ENCODE measurements at regions not wholly inside any gene's neighbourhood (a gene's known extent, or its start where the extent isn't known, plus 50 kb on each side); places are given as distances from the start of the nearest gene placed in this dataset.

DNA sequence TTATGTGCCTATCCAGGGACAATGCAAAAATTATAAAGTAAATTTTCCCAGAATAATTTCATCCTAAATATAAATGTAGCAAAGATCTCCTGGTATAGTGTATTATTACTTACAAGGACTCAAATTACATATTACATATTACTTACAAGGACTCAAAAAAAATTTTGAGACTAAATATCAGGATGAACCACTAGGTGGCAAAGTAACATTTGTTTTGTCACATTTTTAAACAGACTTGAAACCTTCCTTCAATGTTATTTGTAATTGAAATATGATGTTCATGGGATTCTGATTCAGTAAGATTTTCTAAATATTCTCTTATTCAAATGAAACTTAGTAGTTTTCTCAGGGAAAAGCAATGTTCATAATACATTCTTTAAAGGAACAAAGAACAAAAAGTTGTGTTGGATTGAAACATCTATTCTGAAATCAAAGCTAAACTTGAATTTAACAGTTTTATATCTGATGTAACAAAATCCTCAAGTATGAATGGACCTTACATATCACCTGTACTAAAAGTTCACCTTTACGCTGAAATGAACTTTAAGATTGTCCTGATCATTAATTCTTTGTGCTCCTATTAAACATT lies 74.3 kb upstream of the GNAI1 start:
- no peak for DNase-seq (ENCODE audit: low spot score in 2 of 2)
- H3K4me3 ChIP-seq (ENCODE audit: low read depth, poor library complexity, severe bottlenecking), result no peak overlapping the region
- intact Hi-C loops (cut with DNase I; ENCODE audit: low total_unique reads), result no loop called here
- WGBS, 2 donors, result 91 to 92% methylated on average over 1 of the region's 1 CpG
- TF ChIP-seq, protein P1, sequence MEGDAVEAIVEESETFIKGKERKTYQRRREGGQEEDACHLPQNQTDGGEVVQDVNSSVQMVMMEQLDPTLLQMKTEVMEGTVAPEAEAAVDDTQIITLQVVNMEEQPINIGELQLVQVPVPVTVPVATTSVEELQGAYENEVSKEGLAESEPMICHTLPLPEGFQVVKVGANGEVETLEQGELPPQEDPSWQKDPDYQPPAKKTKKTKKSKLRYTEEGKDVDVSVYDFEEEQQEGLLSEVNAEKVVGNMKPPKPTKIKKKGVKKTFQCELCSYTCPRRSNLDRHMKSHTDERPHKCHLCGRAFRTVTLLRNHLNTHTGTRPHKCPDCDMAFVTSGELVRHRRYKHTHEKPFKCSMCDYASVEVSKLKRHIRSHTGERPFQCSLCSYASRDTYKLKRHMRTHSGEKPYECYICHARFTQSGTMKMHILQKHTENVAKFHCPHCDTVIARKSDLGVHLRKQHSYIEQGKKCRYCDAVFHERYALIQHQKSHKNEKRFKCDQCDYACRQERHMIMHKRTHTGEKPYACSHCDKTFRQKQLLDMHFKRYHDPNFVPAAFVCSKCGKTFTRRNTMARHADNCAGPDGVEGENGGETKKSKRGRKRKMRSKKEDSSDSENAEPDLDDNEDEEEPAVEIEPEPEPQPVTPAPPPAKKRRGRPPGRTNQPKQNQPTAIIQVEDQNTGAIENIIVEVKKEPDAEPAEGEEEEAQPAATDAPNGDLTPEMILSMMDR (IDR thresholded peaks at IDR 0.05), result no peak
- no peak for TF ChIP-seq POLR2A (IDR thresholded peaks at IDR 0.05)

DNA sequence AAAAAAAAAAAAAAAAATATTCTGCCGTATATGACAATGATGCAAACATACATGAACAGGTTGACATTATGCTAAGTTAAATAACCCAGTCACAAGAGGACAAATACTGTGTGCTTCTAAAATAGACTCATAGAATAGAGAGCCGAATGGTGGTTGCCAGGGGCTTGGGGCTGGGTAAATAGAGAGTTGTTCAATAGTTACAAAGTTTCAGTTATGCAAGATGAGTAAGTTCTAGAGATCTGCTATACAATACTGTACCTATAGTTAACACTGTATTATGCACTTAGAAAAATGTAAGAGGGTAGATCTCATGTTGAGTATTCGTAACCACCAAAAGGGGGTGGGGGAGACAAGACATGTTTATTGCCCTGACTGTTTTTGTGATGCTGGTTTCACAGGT lies 77.1 kb upstream of the GNAI1 start:
- TF ChIP-seq, protein P1 (IDR thresholded peaks at IDR 0.05), result no peak
- no peak for TF ChIP-seq POLR2A (IDR thresholded peaks at IDR 0.05)
- intact Hi-C loops (cut with DNase I; ENCODE audit: low total_unique reads), result no loop called here
- 78 to 83% methylated on average over 3 of the region's 3 CpGs for WGBS, 2 donors
- H3K4me3 ChIP-seq (ENCODE audit: low read depth, poor library complexity, severe bottlenecking), result no peak overlapping the region
- DNase-seq (ENCODE audit: low spot score in 2 of 2), result no peak

DNA sequence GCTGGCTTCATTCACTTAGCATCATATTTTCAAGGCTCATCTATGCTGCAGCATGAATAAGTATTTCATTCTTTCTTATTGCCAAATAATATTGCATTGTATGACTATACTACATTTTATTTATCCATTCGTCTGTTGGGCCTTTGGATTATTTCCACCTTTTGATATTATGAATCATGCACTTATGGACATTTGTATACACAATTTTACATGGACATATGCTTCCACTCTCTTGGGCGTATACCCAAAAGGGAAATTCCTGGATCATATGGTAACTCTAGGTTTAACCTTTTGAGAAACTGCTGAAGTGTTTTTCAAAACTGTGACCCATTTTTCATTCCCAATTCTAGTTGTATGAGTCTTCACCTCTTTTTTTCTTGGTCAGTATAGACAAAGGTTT lies 80.3 kb upstream of the GNAI1 start:
- intact Hi-C loops (cut with DNase I; ENCODE audit: low total_unique reads), result no loop called here
- TF ChIP-seq, protein P1 (IDR thresholded peaks at IDR 0.05), result no peak
- no peak for TF ChIP-seq POLR2A (IDR thresholded peaks at IDR 0.05)
- WGBS, 2 donors, result 63 to 68% methylated on average over 2 of the region's 2 CpGs
- no peak for DNase-seq (ENCODE audit: low spot score in 2 of 2)
- H3K4me3 ChIP-seq (ENCODE audit: low read depth, poor library complexity, severe bottlenecking), result no peak overlapping the region

DNA sequence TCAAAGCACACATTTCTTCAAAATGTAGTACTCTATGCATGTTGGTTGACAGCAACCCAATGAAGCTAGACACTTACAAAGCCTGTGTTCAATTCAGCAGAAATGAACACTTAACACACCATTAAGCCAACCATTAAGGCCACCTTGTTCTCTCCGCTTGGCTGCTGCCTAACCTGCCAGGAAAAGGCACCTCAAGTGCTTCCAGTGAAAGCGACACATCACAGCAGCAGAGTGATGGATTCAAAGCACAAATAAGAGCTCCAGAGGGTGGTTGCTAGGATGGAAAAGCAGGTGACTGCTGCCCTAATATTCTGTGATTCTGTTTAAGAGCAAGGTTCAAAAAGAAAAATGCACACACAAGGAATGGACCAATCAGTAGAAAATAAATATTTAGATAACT lies 81.5 kb upstream of the GNAI1 start:
- 83 to 96% methylated on average over 2 of the region's 2 CpGs for WGBS, 2 donors
- no peak overlapping the region for H3K4me3 ChIP-seq (ENCODE audit: low read depth, poor library complexity, severe bottlenecking)
- TF ChIP-seq POLR2A (IDR thresholded peaks at IDR 0.05), result no peak
- TF ChIP-seq, protein P1 (IDR thresholded peaks at IDR 0.05), result no peak
- no peak for DNase-seq (ENCODE audit: low spot score in 2 of 2)
- intact Hi-C loops (cut with DNase I; ENCODE audit: low total_unique reads), result no loop called here

DNA sequence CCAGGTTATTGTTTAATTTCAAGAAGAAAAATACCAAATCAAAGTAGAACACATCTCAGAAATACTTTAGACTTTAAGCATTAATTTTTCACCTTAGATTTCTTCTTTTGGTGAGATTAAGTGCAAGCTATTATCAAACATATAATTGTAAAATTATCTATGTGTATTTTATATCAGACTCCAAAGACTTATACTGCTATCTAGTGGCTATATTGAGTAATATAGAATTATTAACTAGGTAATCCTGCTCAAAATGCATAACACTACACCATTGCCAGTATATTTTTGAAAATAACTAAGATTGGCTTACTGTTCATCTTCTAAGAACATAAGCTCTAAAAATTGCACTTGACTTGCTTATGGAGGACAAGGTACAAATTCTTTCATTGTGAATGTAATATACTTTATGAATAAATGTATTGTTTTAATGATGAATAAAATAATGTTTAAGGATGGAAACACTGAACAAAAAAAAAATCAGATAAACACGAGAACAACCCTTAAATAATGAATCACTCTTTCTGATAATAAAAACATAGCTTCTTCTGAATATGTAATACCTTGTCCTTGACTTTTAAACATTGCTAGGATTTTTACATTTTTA lies 86.7 kb upstream of the GNAI1 start:
- no peak overlapping the region for H3K4me3 ChIP-seq (ENCODE audit: low read depth, poor library complexity, severe bottlenecking)
- intact Hi-C loops (cut with DNase I; ENCODE audit: low total_unique reads), result no loop called here
- 45 to 52% methylated on average over 1 of the region's 1 CpG for WGBS, 2 donors
- no peak for DNase-seq (ENCODE audit: low spot score in 2 of 2)
- TF ChIP-seq, protein P1 (IDR thresholded peaks at IDR 0.05), result no peak
- no peak for TF ChIP-seq POLR2A (IDR thresholded peaks at IDR 0.05)

DNA sequence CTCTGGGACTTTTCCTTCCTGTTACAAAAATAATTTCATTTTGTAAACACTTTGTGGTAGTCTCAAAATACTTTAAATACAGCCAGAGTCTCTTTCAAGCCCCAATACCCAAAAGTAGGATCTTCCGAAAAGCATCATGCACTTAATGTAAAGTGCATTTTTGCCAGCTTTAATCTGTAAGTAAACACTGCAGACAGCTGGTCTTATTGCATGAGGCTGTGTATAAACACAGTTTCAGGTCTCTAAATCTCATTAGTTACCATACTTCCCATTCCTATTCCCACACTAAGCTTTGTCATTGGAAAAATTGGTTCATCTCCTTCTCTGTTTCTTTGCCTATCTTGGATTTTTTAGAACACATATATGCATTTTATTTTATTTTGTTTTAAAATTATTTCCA lies 87.6 kb upstream of the GNAI1 start:
- WGBS, 2 donors, result 91 to 100% methylated on average over 1 of the region's 1 CpG
- intact Hi-C loops (cut with DNase I; ENCODE audit: low total_unique reads), result no loop called here
- no peak for DNase-seq (ENCODE audit: low spot score in 2 of 2)
- TF ChIP-seq POLR2A (IDR thresholded peaks at IDR 0.05), result no peak
- TF ChIP-seq, protein P1 (IDR thresholded peaks at IDR 0.05), result no peak
- H3K4me3 ChIP-seq (ENCODE audit: low read depth, poor library complexity, severe bottlenecking), result no peak overlapping the region
